ENCODE measurements at regions not wholly inside any gene's neighbourhood (a gene's known extent, or its start where the extent isn't known, plus 50 kb on each side); places are given as distances from the start of the nearest gene placed in this dataset.

- TF ChIP-seq ETS1 (IDR thresholded peaks at IDR 0.05) (no peak), EZH2phosphoT487 (IDR thresholded peaks at IDR 0.05; ENCODE audit: unreplicated experiment) (no peak), EZH2 (IDR thresholded peaks at IDR 0.05; ENCODE audit: low read depth, unreplicated experiment) (no peak), CTCF (conservative IDR thresholded peaks at IDR 0.05; ENCODE audit: low read depth in 2 of 2) (no peak), POLR2AphosphoS5 (IDR thresholded peaks at IDR 0.05; ENCODE audit: low read depth) (no peak)
These were observed 62.3 kb upstream of the CCT8L2 start for GRCh38 chr22:16654882-16655281.

All from GM23338 (cell line).